ACC112 (cell line): ENCODE measurements at regions not wholly inside any gene's neighbourhood (a gene's known extent, or its start where the extent isn't known, plus 50 kb on each side); places are given as distances from the start of the nearest gene placed in this dataset.

Source experiments
- H2AFZ ChIP-seq: fragments of 200-600 bp; sonication (generic); one replicate; pipeline ENCODE4 v1.6.0; 2017; ENCODE audit warnings: antibody characterized with exemption, low read length; ENCODE audit not compliant: unreplicated experiment
- H3K27ac ChIP-seq: fragments of 200-600 bp; sonication (generic); 2 replicates; pipeline ENCODE4 v1.5.1; 2014; ENCODE audit warnings: low read depth, mild to moderate bottlenecking, antibody characterized with exemption, low read length, moderate library complexity
- H3K27me3 ChIP-seq: fragments of 200-600 bp; sonication (generic); 2 replicates; pipeline ENCODE4 v1.6.1; 2014; ENCODE audit warnings: mild to moderate bottlenecking, antibody characterized with exemption, low read length, moderate library complexity, mixed read lengths; ENCODE audit not compliant: insufficient read depth
- H3K36me3 ChIP-seq: fragments of 200-600 bp; sonication (generic); 2 replicates; pipeline ENCODE4 v1.6.1; 2016; ENCODE audit warnings: mild to moderate bottlenecking, antibody characterized with exemption, low read length, moderate library complexity, mixed read lengths; ENCODE audit not compliant: insufficient read depth
- H3K4me1 ChIP-seq: fragments of 200-600 bp; sonication (generic); one replicate; pipeline ENCODE4 v1.6.1; 2016; ENCODE audit warnings: low read length, mixed read lengths; ENCODE audit not compliant: insufficient read depth, unreplicated experiment, control insufficient read depth
- H3K4me3 ChIP-seq: fragments of 200-600 bp; sonication (generic); 2 replicates; pipeline ENCODE4 v1.5.1; 2014; ENCODE audit warnings: mild to moderate bottlenecking, low read depth, low read length
- H3K79me2 ChIP-seq: fragments of 200-600 bp; sonication (generic); one replicate; pipeline ENCODE4 v1.6.0; 2016; ENCODE audit warnings: low read length; ENCODE audit not compliant: control insufficient read depth, unreplicated experiment, insufficient read depth

- Histone ChIP-seq H3K79me2 (no peaks in the 10 kb centered on the region), H3K27me3 (no peaks in the 10 kb centered on the region), H2AFZ (no peak overlapping the region), H3K4me3 (no peak overlapping the region), H3K4me1 (no peaks in the 10 kb centered on the region), H3K36me3 (no peaks in the 10 kb centered on the region), H3K27ac (no peak overlapping the region)
Measured at GRCh38 chr19:31120952-31121351, 228.3 kb downstream of the TSHZ3 start.

DNA sequence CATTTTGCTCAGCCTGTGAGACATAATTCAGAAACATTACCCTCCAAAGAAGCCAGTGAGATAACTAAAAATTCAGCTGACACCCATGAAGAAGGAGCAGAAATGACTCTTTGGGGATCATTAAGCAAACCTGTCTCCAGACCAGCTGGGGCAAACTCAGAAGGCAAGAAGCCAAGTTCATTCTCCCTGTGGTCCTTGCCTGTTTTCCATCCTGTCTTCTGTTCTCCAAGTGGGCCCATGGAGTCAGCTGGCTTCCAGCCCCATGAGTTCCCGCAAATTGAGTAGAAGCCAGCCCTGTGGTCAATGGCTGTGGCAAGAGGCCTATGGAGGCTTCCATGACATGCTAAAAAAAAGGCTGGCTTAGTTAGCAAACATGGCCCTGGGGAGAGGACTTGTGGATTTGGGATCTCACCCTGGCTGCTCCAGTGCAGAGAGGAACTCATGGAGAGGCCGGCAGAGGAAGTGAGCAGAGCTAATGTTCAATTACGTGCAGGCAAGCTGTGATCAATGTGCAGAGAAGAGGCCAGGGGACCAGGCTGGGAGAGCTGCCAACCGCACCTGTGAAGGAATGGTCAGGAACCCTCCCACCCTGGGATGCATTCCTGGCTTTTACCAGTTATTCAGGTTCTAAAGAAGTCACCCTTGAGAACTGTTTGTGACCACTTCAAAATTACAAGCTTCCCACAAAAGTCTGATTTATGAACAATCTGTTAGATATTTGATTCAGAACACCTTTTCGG is 229.1 kb downstream of the TSHZ3 start:
- no peaks in the 10 kb centered on the region for H3K27me3 ChIP-seq
- no peak overlapping the region for H3K4me3 ChIP-seq
- no peak overlapping the region for H2AFZ ChIP-seq
- H3K79me2 ChIP-seq, result no peaks in the 10 kb centered on the region
- no peak overlapping the region for H3K27ac ChIP-seq
- no peaks in the 10 kb centered on the region for H3K36me3 ChIP-seq
- H3K4me1 ChIP-seq, result no peaks in the 10 kb centered on the region

DNA sequence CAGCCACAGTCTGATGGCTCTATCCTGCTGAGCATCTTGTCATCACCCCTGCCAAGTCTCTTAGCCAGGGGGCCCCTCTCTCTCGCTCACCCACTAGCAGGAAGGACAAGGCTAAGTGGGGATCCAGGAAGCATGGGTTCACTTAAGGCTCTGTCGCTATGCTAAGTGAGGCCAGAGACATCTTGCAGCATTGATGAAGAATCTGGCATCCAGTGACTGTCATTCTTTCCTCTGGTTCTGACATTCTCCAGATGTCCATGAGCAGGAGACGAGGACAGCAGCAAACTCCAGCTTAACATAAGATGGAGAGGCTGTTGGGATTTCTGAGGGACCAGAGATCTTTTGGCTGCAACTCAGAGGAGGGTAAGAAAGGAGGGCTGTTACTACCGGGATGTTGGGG is 230.2 kb downstream of the TSHZ3 start:
- Histone ChIP-seq H3K36me3 (no peaks in the 10 kb centered on the region), H3K4me3 (no peak overlapping the region), H3K27me3 (no peaks in the 10 kb centered on the region), H3K27ac (no peak overlapping the region), H3K4me1 (no peaks in the 10 kb centered on the region), H2AFZ (no peak overlapping the region), H3K79me2 (no peaks in the 10 kb centered on the region)

DNA sequence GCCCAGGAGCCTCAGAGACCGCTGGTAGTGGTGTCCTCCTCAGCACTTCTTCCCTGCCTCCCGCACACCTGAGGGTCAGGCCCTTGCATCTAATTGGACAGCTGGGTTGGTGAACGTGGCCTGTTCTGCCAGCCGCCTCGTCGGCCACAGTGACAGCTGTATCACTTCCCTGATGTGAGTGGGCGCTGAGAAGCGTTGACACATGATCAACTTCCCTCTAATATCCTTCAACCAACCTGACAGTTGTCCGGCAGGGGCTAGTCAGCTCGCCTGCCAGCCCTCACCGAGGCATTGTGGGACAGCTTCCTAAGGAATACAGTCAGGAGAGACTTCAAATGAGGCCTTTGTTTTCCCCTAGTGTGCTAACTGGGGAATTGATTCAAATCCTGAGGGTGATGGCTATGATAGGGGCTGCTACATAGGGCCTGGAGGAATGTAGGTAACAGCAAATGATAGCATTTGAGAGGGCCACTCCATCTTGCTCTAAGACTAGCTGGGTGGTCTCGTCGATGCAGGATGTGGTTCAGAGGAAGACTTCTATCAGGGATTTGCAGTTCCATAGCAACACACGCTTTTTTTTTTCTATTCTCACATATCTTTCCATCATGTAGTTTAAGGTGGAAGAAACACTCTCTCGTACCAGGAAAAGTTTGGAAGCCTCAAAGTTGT is 230.8 kb downstream of the TSHZ3 start:
- Histone ChIP-seq H3K36me3 (no peaks in the 10 kb centered on the region), H3K27ac (no peak overlapping the region), H2AFZ (no peak overlapping the region), H3K4me1 (no peaks in the 10 kb centered on the region), H3K27me3 (no peaks in the 10 kb centered on the region), H3K4me3 (no peak overlapping the region), H3K79me2 (no peaks in the 10 kb centered on the region)

GRCh38 chr19:31114585-31114984 is 234.7 kb downstream of the TSHZ3 start:
- Histone ChIP-seq H3K4me1 (no peaks in the 10 kb centered on the region), H3K79me2 (no peaks in the 10 kb centered on the region), H3K27ac (no peak overlapping the region)

DNA sequence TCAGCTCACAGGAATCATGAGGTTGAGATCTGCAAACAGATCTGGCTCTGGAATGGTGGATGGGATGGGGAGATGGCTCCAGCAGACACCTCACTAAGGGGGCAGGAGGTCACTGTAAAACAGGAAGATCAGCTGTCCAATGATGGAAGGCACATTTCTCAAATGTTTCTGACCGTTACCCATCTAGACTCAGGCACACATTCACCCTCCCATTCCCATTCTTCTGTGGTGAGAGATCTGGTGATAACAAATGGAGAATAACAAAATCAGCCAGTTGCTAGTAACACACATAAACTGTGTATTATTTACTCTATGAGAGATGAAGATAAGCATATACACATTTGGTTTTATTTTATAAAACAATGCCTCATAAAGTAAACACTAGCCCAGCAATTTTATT is 235.9 kb downstream of the TSHZ3 start:
- Histone ChIP-seq H3K4me1 (no peaks in the 10 kb centered on the region), H3K36me3 (no peaks in the 10 kb centered on the region), H3K4me3 (no peak overlapping the region), H3K79me2 (no peaks in the 10 kb centered on the region), H3K27ac (no peak overlapping the region), H3K27me3 (no peaks in the 10 kb centered on the region), H2AFZ (no peak overlapping the region)

More at GRCh38 chr19:31114585-31114984, 234.7 kb downstream of the TSHZ3 start:
- Histone ChIP-seq H3K27me3 (no peaks in the 10 kb centered on the region), H3K4me3 (no peak overlapping the region), H3K36me3 (no peaks in the 10 kb centered on the region), H2AFZ (no peak overlapping the region)

DNA sequence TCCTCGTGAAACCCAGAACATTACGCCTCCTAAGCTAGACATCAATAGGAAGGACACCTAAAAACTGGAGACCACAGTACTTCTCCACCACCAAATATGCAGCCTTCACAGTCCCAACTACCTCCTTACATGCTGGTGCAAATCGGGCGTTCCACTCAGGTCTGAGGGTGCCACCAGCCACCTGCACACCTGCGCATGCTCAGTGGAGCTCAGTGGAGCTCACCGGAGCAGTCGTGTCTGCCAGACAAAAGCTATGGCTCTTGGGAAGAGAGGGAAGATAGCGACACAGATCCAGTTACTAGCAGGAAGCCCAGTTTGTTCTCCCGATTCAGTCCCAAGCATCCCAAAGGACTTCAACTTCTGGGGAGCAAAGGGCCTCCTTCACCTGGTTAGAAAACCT is 237.1 kb downstream of the TSHZ3 start:
- no peaks in the 10 kb centered on the region for H3K4me1 ChIP-seq
- no peak overlapping the region for H3K4me3 ChIP-seq
- H3K27me3 ChIP-seq, result no peaks in the 10 kb centered on the region
- H3K36me3 ChIP-seq, result no peaks in the 10 kb centered on the region
- no peaks in the 10 kb centered on the region for H3K79me2 ChIP-seq
- H2AFZ ChIP-seq, result no peak overlapping the region
- no peak overlapping the region for H3K27ac ChIP-seq

DNA sequence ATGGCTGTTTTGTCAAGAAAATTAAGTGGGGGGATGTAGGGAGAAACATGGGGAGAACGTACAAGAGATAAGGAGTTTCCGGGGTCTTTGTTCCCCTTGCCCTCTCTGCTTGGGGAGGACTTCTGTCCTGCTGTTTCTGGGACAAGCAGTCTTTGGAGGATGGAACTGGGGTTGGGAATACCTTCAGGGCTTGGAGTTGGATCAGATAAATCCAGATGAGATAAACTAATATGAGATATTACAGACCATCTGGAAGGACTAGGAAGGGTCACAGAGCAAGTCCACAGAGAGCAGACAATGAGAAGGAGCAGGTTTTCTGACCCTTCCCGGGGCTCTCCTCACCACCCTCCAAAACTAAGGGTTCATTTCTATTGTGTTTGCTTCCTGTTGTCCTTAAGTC is 237.5 kb downstream of the TSHZ3 start:
- Histone ChIP-seq H2AFZ (no peak overlapping the region), H3K27me3 (no peaks in the 10 kb centered on the region), H3K27ac (no peak overlapping the region), H3K4me3 (no peak overlapping the region), H3K79me2 (no peaks in the 10 kb centered on the region), H3K36me3 (no peaks in the 10 kb centered on the region), H3K4me1 (no peaks in the 10 kb centered on the region)

DNA sequence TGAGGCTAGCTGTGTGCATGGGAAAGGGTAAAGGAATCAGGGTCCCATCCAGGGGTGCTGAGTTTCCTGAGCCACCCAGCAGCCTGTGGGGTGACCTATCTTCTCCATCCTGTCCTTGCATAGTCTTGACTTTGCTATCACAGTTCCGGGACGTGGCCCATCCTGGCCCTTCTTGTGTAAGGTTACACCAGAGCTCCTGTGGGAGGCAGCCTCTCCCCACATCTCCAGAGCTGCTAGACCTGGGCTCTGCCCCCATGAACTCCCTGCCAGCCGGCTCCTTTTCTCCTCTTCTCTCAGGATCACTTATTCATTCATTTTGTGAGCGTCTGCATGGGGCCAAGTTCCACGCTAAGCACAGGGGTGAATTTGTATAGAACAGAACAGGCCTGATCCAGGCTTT is 238.9 kb downstream of the TSHZ3 start:
- Histone ChIP-seq H3K27me3 (0 out of 2 replicates have a peak, but pooled peaks cover 3% of the 10 kb centered on the region), H2AFZ (no peak overlapping the region), H3K36me3 (no peaks in the 10 kb centered on the region), H3K4me3 (no peak overlapping the region), H3K4me1 (no peaks in the 10 kb centered on the region), H3K79me2 (no peaks in the 10 kb centered on the region), H3K27ac (no peak overlapping the region)

GRCh38 chr19:31109636-31110035 is 239.6 kb downstream of the TSHZ3 start:
- Histone ChIP-seq H2AFZ (no peak overlapping the region), H3K27me3 (0 out of 2 replicates have a peak, but pooled peaks cover 3% of the 10 kb centered on the region), H3K27ac (no peak overlapping the region), H3K36me3 (no peaks in the 10 kb centered on the region), H3K79me2 (no peaks in the 10 kb centered on the region), H3K4me1 (no peaks in the 10 kb centered on the region), H3K4me3 (no peak overlapping the region)

- Histone ChIP-seq H3K79me2 (no peaks in the 10 kb centered on the region), H3K27ac (no peak overlapping the region), H3K4me1 (no peaks in the 10 kb centered on the region), H2AFZ (no peak overlapping the region), H3K36me3 (no peaks in the 10 kb centered on the region), H3K4me3 (no peak overlapping the region), H3K27me3 (0 out of 2 replicates have a peak, but pooled peaks cover 3% of the 10 kb centered on the region)
Measured at GRCh38 chr19:31107096-31107495, 242.1 kb downstream of the TSHZ3 start.
